ENCODE measurements at regions not wholly inside any gene's neighbourhood (a gene's known extent, or its start where the extent isn't known, plus 50 kb on each side); places are given as distances from the start of the nearest gene placed in this dataset.
"Not testable (repeated sequence)": the region's sequence is repeated elsewhere in the genome, so short reads cannot be mapped to it uniquely, and the experiment has no call there.

DNA sequence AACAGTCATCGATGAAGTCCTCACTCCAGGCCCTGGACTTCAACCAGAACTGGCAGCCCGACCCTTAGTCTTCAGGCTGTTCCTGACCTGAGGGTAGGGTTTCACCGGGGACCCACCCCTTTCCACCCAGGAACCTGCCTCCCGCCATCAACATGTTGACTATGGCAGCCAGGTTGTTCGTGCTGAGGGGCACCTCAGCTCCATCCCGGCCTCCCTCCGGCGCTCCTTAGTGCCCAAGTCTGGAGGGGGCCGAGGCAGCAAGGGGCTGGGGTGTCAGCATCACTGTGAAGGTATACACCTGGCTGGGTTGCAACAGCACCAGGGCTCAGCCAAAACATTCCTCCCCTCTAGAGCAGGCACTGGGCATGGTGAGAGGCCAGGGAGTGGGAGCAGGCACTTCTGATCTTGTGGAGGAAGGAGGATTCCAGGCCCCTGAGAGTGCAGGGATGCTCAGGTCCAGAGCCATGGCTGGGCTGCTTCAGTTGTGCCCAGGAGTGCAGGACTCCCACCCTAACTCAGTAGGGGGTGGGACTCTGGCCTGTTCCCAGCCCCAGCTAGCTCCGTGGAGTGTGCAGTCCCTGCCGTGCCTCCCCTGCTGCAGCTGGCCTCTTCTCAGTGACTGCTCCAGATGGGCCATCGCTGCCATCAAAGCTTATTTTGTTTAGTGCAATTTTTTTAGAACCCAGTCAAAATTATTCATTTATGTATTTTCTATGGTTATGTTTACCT, 1445.9 kb downstream of the PCDH9 start:
- no peak for DNase-seq

DNA sequence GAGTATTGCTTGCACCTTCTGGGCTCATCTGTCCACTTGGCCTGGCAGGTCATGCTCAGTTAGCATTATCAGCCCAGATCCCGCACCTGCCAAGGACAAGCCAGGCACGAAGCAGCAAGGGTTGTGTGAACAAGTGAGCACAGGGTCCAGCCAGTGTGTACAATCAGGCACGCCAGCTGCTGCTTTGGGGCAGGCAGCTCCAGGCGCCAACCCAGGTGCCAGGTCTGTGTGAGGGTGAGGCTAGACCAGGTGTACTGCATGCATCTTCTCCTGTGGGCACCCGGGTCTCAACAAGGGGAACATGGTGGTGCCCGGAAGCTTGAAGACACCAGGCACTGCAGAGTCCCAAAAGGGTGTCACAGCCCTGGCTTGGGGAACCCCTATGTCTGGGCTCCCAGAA, 1446.8 kb downstream of the PCDH9 start:
- DNase-seq: no peak

DNA sequence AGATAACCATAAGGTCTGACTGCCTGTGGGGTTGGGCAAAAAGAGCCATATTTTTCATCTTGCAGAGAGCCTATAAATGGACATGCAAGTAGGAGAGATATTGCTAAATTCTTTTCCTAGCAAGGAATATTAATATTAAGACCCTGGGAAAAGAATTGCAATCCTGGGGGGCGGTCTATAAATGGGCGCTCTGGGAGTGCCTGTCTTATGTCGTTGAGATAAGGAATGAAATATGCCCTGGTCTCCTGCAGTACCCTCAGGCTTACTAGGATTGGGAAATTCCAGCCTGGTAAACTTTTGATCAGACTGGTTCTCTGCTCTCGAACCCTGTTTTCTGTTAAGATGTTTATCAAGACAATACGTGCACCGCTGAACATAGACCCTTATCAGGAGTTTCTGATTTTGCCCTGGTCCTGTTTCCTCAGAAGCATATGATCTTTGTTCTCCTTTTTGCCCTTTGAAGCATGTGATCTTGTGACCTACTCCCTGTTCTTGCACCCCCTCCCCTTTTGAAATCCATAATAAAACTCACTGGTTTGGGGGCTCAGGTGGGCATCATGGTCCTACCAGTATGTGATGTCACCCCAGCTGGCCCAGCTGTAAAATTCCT, 1458.3 kb downstream of the PCDH9 start:
- DNase-seq: not testable (repeated sequence)

DNA sequence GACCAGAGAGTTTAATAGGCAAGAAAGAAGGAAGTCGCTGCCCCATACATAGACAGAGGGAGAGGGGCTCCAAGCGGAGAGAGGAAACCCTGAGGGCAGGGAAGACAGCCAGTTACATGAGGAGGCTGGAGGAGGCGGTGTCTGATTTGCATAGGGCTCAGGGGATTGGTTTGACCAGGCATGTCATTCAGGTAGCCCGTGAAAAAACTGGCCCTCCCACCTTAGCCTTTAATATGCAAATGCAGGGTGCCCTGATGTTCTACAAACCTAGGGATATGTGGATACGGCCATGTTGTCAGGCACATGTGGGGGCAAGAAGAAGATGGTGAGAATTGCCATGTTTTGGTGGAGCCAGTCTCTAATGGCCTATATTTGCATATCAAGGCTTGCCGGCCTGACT, 1461.6 kb downstream of the PCDH9 start:
- no peak for DNase-seq

DNA sequence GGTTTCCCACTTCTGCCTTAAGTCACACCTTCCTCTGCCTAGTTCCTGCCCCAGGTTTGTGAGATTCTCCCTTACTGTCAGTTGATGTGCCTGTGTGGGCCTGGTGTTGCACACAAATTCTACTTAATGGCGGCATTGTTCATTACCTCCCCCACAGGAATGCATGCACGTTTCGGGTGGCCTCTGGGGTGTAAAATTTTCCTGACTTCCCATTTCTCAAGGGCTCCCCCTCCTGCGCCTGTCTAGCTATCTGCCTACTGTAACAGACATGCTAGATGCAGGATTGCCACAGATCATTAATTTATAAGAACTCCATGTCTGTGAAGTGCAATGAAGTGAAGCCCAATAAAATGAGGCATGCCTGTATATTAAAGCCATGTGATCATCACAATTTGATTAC, 1466.3 kb downstream of the PCDH9 start:
- DNase-seq: no peak

DNA sequence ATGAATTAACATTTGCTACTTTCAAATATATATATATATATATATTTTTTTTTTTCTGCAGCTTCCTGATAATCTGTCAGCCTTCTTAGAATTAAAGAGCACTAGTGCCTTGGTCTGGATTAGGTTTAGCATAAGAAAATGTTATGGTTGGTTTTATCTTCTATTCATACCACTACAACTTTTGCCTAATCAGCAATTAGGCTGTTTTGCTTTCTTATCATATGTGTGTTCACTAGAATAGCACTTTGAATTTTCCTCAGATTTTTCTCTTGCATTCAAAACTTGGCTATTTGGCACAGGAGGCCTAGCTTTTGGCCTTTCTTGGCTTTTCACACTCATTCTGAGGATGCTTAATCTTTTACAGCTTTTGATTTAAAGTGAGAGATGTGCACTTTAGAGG, 1468.1 kb downstream of the PCDH9 start:
- DNase-seq: no peak

DNA sequence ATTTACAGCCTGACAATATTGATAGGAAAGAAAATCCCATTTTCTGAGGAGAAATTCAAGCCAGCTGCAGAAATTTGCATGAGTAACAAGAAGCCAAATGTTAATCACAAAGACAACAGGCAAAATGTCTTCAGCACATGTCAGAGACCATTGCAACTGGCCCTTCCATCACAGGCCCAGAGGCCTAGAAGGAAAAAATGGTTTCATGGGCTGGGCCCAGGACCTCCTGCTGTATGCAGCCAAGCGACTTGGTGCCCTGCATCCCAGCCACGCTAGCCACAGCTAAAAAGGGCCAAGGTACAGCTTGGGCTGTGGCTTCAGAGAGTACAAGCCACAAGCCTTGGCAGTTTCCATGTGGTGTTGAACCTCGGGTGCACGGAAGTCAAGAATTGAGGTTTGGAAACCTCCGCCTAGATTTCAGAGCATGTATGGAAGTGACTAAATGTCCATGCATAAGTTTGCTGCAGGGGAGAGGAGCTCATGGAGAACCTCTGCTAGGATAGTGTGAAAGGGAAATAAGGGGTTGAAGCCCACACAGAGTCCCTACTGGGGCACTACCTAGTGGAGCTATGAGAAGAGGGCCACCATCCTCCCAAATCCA, 1474.0 kb downstream of the PCDH9 start:
- no peak for DNase-seq

DNA sequence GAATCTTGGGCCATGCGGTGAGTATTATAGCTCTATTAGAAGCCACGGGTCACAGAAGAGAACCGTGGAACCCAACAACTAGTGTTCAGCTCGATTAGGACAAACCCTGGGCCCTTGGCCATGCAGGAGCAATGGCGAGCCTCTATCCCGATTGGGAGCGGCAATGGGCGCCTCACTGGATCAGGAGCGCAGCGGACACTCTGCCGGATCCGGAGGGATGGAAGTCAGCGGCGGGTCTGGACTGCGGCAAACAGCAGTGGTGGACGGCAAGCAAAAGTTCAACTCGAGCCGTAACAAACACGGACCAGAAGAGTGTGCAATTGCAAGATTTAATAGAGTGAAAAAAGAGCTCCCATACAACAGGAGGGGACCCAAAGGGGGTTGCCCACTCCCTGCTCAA, 1481.9 kb downstream of the PCDH9 start:
- DNase-seq: no peak

DNA sequence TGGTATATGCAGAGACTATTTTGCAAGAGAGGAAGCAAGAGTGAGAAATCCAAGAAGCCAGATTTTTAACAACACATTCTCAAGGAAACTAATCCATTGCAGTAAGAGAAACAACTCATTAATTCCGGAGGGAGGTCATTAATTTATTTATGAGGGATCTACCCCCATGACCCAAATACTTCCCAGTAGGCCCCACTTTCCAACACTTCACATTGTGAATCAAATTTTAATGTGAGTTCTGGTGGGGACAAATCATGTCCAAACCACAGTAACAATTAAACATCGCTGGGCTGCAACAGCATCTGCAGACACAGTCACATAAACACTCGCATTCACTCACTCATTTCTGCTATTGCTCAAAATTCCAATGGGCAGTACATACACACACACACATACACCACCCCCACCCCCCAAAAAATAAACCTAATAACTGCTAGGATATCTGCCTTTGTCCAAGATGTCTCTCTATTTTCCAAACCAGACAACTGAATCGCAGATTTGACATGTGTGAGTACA, 1483.7 kb downstream of the PCDH9 start:
- DNase-seq: no peak

DNA sequence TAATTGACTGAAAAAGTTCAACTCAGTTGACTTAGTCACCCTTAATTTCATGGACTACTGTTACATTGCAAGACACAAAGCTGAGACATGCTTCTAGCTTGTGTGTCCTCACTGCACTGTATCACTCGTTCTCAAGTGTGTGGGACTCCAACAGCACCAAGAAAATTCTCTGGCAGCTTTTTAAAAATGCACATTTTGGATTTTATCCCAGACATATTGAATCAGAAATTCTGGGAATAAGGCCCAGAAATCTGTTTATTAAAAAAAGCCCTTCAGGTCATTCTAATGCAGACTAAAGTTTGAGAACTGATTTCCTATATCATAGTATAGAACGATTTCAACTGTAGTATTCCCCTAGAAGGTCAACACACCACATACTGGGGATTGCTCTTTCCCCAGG, 1485.3 kb downstream of the PCDH9 start:
- no peak for DNase-seq

DNA sequence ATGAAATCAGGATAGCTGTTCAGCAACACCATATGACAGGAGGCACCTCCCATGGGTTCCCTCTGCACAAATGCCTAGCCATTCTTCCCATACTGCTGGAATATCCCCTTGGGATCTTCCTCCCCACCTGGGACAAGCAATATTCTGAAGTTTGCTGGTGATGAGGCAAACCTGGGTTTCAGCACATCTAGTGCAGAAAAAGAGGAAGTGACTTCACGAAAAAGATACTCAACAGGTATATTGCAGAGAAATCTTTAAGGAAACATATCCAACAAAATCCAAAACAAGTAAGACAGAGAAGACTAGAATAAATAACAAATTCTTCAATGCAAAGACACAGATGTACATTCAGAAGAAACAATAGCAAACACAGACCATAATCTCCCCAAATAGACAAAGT, 1497.0 kb downstream of the PCDH9 start:
- DNase-seq: no peak

DNA sequence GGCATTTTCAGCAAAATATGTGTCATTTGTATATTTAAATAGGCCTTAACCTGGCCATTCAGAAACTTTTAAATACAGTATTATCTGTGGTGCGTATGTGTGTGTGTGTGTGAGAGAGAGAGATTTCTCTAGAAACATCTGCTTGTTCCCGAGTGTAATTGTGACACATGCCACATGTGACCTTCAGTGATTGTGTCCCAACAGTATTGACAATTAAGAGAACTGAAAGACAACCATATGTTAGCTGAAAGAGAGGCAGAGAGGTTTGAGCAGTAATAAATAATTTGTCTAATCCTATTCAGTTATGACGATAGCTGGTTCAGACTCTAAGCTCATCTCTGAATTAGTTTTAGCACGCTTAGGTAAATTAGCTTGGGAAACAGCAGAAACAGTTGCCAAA, 1503.1 kb downstream of the PCDH9 start:
- no peak for DNase-seq

DNA sequence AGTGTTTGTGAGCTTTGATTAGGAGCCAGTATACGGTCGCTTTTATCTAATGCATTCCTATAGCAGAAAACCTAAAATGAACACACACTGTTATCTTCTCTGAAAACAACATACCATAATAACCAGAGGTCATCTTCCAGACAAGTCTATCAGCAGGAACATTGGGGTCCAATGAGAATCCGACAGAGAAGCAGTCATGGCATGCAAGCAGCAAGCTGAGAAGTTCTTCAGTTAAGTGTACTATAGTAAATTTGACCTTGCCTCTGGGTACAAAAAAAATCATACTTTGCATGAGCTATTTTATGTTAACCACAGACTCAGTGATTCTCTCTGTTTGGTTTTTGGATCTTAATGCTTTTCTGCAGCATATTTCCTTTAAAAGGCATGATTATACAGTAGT, 1505.1 kb downstream of the PCDH9 start:
- DNase-seq: no peak

DNA sequence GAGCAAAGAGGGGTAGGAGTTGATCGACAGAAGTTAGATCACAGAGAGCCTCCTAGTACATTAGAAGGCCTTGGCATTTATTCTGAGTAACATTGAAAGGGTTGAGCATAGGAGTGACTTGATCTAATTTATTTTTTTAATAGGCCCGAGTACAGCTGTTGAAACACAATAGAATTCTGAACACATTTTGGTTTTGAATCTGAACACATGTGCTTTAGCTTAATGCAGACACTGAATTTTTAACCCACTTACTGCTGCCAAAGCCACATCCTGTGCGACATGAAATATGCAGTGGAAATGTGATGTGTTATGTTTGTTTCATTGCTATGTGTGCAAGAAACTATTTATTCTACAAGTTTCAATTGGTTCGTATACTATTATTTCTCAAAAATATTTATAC, 1505.9 kb downstream of the PCDH9 start:
- no peak for DNase-seq

DNA sequence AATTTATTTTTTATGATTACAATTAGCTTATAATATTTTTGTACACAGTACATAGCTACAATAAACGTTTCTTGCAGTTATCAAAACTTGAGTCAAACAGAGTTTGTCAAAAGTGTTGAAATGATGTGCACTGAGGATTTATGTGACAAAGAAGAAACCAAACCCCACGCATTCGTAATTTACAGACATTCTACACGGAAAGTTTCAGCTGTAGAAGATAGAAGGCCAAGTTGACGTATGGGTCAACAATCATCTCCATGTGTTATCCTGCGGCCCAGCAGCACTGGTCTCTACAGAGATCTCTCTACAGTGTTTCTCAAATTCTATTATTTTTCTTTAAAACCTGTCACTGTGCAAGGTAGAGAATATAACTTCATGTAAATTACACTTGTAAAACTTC, 1507.6 kb downstream of the PCDH9 start:
- DNase-seq: no peak

DNA sequence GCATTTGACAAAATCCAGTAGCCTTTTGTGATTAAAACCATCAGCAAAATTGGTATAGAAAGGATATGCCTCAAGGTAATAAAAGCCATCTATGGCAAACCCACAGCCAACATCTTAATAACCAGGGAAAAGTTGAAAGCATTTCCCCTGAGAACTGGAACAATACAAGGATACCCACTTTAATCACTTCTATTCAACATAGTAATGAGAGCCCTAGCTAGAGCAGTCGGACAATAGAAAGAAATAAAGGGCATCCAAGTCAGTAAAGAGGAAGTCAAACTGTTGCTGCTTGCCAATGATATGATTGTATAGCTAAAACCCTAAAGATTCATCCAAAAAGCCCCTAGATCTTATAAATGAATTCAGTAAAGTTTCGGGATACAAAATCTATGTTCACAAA, 1510.3 kb downstream of the PCDH9 start:
- no peak for DNase-seq

DNA sequence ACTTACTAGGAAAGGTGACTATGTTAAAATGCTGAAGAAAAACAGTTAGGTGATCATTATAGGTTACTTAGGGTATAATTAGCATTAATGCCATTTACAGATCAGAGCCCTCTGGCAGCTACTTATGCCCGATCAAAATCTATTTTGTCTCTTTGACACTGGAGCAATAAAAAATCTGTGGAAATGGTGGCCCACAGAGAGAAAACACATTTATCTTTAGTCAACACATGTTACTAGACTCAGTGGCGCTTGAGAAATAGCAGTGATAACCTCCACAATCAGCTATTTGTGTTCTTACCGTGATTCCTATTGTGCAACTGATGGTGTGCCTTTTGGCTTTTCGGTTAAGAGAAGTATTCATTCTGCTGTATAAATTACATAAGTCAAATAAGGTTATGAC, 1519.6 kb downstream of the PCDH9 start:
- no peak for DNase-seq

DNA sequence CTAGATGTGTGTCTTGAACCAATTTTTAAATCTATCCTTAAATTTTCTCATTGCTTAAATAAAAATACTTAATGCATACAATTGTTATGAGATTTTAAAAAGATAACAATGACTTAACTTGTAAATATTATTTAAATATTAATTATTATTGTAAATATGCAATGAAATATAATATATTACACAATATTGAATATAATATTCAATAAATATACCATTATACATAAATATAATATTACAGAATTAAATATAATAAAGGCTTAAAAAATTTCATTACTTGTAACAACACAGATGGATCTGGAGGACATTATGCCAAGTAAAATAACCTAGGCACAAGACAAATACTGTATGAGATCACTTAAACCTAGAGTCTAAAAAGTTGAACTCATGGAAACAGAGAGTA, 1532.3 kb downstream of the PCDH9 start:
- no peak for DNase-seq

DNA sequence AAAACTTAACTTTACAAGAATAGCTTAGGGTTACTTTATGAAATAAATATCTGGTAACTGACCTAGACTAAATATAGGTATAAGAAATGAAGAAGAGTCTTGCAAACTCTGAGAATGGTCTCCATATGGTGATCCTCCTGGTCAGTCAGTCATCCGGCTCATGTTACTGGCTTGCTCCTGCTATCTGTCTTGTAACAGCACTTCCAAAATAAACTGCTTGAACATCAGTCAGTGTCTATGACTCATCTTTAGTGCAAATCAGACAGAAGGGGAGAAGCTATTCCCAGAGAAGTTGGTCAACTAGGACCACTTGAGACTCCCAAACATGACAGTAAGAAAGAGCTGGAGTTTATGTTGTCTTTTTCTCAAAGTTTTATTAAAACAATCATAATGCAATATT, 1550.9 kb downstream of the PCDH9 start:
- no peak for DNase-seq

DNA sequence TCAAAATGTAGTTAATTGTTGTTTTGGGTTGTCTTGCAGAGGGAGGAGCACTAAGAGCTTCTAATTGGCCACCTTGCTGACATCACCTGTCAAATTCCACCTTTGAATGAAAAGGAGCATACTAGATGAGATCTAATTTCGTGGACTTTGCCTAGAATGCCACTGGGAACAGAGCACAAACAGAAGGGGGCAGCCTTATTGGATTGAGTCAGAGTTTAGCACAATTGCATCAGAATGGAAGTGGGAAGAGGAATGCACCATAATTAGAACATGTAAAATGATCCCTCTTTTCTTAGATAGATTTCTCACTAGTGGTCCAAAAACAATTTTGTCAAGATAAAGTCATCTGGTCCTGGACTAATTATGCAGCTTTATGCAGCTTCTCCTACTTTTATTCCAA, 1552.2 kb downstream of the PCDH9 start:
- no peak for DNase-seq

DNA sequence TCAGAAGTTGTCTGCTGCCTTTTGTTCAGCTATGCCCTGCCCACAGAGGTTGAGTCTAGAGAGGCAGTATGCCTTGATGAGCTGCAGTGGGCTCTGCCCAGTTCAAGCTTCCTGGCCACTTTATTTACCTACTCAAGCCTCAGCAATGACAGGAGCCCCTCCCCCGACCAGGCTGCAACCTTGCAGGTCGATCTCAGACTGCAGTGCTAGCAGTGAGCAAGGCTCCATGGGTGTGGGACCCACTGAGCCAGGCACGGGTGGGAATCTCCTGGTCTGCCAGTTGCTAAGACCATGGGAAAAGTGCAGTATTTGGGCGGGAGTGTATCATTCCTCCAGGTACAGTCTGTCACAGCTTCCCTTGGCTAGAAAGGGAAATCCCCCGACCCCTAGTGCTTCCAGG, 1554.8 kb downstream of the PCDH9 start:
- DNase-seq: not testable (repeated sequence)

DNA sequence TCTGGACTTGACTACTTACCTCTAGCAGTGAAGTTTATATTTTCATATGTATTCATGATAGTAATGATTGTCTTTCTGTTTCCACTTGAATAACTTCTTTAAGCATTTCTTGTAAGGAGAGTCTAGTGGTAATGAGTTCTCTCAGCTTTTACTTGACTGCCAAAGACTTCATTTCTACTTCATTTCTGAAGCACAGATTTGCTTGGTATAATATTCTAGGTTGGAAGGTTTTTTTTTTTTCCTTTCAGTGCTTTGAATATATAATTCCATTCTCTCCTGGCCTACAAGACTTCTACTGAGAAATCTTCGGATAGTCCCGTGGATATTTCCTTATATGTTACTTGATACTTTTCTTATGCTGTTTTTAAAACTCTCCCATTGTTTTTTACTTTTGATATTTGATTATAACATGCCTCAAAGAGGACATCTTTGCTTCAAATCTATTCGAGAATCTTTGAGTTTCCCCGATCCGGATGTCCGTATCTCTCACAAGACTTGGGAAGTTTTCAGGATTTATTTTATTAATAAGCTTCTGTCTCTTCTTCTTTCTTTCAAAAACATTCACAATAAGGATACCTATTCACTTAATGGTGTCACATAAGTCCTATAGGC, 1560.0 kb downstream of the PCDH9 start:
- no peak for DNase-seq

DNA sequence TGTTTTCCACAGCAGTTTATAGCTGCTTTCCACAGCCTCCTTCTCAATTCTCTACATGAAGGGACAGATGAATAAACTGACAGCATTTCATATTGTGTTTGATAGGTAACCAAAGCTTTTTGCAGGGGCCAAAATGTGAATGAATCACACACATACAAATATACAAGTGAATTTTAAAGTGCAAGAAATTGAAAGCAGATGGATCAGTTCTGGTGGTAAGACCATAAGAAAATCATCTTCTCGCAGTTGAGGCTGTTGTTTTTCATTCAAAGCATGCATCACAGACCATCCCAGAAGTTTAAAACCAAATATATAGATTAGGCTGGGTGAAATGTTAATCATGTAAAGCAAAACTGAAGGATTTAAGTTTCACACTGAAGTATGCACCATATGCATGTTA, 1569.4 kb downstream of the PCDH9 start:
- DNase-seq: no peak

DNA sequence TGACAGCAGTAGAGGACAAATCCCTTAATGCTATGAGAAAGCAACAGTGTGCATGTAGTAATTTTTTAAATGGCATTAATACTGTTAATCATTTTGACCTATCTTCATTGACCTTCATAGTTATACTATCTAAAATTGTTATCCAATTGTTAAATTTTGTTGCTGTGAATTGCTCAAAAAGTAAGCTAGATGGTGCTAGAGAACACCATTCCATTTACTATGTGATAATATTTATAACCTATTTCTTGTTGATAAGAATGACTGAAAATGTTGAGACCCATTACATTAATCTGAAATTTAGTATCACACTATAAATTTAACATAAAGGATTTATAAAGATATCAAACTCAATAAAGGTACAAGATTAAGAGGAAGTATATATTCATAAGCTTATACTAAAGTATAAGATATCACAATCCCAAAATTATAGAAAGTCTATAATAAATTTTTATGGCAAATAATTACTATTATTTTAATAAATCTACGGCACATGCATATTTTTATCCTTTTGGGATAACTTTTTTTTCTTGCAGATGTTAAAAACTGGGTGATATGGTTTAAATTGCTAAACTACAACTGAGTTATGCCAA, 1573.3 kb downstream of the PCDH9 start:
- no peak for DNase-seq
